ENCODE measurements at regions not wholly inside any gene's neighbourhood (a gene's known extent, or its start where the extent isn't known, plus 50 kb on each side); places are given as distances from the start of the nearest gene placed in this dataset.
"Not testable (repeated sequence)": the region's sequence is repeated elsewhere in the genome, so short reads cannot be mapped to it uniquely, and the experiment has no call there.

- no peak for DNase-seq
- H3K9me3 ChIP-seq (replicated peaks), result no peaks in the 10 kb centered on the region; the same call in 1 of the 2 replicates
- no peaks in the 10 kb centered on the region for H3K27me3 ChIP-seq
- no peaks in the 10 kb centered on the region for H3K4me1 ChIP-seq
- no peak overlapping the region for H3K4me3 ChIP-seq
- no peaks in the 10 kb centered on the region for H3K36me3 ChIP-seq
- H3K27ac ChIP-seq, result no peak overlapping the region
Measured at GRCh38 chr4:94152466-94152865, 55.2 kb upstream of the SMARCAD1 start.

GRCh38 chr4:94155404-94155803, 52.3 kb upstream of the SMARCAD1 start:
- not testable (repeated sequence) for H3K27me3 ChIP-seq; H3K27ac ChIP-seq; H3K9me3 ChIP-seq (replicated peaks); DNase-seq; H3K4me3 ChIP-seq; H3K36me3 ChIP-seq; H3K4me1 ChIP-seq

- Histone ChIP-seq H3K36me3 (no peaks in the 10 kb centered on the region), H3K27me3 (no peaks in the 10 kb centered on the region), H3K27ac (no peak overlapping the region), H3K4me3 (no peak overlapping the region), H3K4me1 (no peaks in the 10 kb centered on the region), H3K9me3 (replicated peaks) (no peaks in the 10 kb centered on the region; the same call in 1 of the 2 replicates)
- no peak for DNase-seq
Measured at GRCh38 chr4:94156826-94157225, 50.8 kb upstream of the SMARCAD1 start.
